HG02571 (cell line): ENCODE measurements at regions not wholly inside any gene's neighbourhood (a gene's known extent, or its start where the extent isn't known, plus 50 kb on each side); places are given as distances from the start of the nearest gene placed in this dataset.
"Not testable (repeated sequence)": the region's sequence is repeated elsewhere in the genome, so short reads cannot be mapped to it uniquely, and the experiment has no call there.

Experiments
- ATAC-seq: cut with Tn5 transposase; IDR thresholded peaks from one replicate; pipeline ENCODE4 v1.9.1; 2021; ENCODE audit warnings: mild to moderate bottlenecking, moderate library complexity; ENCODE audit not compliant: unreplicated experiment

DNA sequence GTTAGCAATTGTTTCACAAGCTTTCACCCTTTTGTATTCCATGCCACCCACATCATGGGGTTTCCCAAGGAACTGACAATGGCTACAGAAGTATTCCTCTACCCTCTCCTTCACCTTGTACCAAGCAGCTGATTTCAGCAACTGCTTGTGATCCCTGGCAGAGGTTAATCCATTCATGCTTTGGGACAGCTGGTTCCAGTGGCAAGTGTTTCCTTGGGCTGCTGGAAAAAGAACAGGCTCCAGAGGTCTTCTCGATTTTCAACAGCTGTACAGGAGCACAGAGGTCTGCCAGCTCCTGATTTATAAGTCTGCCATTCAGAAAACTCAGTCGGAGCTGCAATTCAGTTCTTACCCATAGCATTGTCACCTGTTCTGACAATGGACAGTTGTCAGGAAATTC lies 239.2 kb upstream of the CWC22 start:
- ATAC-seq, result no peak

DNA sequence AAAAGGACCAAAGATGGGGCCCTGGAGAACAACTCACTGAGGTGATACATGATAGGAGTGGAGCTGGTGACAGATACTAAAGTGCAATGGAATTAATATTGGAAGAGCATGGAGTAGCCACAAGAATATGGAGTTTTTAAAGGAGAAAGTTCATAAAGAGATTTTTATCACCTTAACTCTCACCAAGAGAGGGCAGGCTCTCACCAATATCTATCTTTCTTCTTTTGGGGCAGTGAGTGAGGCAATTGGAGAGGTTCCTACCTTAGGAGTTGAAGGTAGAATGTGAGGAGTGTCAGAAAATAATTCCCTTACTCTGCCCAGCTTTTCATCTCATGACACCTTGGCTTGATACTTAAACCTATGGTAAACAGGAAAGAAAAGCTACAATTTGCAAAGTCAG lies 233.7 kb upstream of the CWC22 start:
- ATAC-seq, result no peak

DNA sequence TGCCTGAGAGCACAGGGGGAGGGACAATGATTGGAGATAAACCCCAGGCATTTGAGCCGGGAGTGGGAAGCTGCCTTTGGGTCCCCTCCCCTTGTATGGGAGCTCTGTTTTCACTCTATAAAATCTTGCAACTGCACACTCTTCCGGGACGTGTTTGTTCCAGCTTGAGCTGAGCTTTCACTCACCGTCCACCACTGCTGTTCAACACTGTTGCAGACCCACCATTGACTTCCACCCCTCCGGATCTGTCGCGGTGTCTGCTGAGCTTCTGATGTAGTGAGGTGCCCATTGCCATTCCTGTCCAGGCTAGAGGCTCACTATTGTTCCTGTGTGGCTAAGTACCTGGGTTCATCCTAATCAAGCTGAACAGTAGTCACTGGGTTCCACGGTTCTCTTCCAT lies 231.6 kb upstream of the CWC22 start:
- no peak for ATAC-seq

DNA sequence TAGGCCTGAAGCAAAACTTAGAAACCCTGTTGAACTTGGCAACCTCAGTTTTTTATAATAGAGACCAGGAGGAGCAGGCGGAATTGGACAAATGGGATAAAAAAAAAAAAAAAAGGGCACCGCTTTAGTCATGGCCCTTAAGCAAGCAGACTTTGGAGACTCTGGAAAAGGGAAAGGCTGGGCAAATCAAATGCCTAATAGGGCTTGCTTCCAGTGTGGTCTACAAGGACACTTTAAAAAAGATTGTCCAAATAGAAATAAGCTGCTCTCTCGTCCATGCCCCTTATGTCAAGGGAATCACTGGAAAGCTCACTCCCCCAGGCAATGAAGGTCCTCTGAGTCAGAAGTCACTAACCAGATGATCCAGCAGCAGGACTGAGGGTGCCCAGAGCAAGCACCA lies 229.0 kb upstream of the CWC22 start:
- ATAC-seq, result not testable (repeated sequence)

DNA sequence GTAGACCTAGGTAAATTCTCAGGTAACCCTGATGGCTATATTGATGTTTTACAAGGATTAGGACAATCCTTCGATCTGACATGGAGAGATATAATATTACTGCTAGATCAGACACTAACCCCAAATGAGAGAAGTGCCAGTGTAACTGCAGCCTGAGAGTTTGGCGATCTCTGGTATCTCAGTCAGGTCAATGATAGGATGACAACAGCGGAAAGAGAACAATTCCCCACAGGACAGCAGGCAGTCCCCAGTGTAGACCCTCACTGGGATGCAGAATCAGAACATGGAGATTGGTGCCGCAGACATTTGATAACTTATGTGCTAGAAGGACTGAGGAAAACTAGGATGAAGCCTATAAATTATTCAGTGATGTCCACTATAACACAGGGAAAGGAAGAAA lies 228.4 kb upstream of the CWC22 start:
- not testable (repeated sequence) for ATAC-seq

DNA sequence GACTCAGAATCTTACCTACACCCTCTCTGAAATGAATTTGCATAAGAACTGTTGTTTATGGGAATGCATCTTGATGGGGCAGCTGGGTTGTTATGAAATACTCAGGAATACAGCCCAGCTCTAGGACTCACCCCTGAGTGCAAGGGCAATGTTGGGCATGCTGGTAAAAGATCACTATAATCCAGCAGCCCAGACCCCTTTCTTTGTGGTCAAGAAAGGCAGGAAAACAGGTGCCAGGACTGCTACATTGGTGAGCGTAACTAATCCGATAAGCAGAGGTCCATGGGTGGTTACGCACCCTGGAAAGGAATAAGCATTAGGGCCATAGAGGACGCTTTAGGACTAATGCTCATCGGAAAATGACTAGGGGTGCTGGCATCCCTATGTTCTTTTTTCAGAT lies 227.9 kb upstream of the CWC22 start:
- ATAC-seq, result not testable (repeated sequence)

DNA sequence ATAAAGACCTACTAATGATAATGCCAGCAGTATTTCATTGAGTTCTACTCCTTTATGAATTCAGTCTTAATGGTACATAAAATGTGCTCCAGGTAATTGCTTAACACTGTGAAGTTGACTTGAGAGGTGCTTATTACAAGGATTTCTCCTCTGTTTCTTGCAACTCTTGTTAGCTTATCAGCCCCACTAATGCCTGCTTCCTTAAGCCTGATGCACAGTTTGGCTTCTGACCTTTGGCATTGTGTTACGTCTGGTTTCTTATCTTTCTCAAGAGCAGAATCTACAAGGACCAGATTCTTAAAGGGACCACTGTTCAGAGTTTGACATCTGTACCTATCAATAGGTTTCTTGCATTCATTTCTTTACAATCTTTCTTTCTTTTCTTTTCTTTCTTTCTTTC lies 223.9 kb upstream of the CWC22 start:
- ATAC-seq, result no peak

DNA sequence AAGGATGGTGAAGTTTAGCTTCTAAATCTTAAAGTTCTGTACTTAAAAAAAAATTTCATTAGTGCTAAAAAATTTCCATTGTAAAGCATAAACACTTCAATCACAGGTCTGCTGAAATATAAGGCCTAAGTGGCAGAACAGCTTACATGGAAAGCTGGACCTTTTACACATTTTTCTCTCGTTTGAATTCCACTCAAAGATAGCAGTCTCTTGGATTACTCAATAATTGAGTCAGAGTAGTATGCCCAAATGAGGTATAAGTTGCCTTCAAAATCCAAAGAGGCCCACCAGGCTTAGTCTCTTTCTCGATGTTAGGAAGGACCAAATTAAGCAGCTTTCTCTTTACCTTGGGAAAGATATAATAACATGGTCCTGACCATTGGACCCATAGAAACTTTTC lies 220.4 kb upstream of the CWC22 start:
- ATAC-seq, result no peak

DNA sequence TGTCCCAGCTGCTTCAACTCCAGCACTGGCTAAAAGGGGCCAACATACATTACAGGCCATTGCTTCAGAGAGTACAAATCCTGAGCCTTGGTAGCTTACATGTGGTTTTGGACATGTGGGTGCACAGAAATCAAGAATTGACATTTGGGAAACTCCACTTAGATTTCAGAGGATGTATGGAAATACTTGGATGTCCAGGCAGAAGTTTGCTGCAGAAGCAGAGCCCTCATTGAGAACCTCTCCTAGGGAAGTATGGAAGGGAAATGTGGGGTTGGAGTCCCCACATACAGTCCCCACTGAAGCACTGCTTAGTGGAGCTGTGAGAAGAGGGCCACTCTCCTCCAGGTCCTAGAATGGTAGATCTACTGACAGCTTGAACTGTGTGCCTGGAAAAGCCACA lies 218.0 kb upstream of the CWC22 start:
- ATAC-seq, result no peak

DNA sequence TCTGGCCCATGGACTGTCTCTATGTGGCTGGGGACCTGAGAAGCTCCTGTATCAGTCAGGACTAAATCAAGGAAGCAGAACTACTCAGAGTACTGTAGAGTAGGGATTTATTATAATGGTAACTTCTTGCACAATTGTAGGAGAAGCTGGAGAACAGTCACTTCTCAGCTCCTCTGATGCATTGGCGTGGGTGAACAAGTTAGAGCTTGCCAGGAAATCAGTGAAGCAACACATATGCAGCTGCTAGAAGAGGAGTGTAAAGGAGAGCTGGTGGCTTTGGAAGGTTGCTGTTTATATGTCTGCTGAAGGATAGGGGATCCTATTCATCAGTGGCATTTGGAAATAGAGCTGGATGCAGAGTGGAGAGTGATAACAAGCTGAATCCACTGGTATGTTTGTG lies 215.5 kb upstream of the CWC22 start:
- ATAC-seq, result no peak

DNA sequence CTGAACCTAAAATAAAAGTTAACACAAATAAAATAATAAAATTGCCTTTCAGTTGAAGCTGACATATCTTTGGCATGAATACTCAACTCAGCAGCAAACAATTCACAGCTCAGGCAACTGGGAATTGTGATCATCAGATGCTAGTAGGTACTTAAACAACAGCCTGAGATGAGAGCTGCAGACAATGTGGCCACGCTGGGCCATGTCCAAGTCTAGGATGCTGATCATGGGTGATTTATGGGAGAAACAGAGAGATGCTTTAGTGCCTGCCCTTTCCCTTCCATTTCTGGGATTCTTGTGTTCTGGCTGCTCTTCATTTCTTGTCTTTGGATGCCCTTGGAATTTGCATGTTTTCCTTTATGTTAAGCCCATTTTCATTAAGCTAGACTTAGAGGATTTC lies 212.4 kb upstream of the CWC22 start:
- ATAC-seq, result no peak

DNA sequence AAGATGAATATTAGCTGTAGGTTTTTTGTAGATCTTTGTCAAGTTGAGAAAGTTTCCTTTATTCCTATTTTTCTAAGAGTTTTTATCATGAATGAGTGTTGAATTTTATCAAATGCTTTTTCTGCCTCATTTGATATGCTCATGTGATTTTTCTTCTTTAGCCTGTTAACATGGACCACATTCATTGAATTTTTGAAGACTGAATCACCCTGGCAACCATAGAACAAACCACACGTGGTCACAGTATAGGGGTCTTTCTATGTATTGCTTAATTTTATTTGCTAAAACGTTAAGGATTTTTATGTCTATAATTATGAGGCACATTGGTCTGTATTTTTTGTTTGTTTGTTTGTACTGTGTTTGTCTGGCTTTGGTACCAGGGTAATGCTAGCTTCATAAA lies 201.7 kb upstream of the CWC22 start:
- no peak for ATAC-seq

DNA sequence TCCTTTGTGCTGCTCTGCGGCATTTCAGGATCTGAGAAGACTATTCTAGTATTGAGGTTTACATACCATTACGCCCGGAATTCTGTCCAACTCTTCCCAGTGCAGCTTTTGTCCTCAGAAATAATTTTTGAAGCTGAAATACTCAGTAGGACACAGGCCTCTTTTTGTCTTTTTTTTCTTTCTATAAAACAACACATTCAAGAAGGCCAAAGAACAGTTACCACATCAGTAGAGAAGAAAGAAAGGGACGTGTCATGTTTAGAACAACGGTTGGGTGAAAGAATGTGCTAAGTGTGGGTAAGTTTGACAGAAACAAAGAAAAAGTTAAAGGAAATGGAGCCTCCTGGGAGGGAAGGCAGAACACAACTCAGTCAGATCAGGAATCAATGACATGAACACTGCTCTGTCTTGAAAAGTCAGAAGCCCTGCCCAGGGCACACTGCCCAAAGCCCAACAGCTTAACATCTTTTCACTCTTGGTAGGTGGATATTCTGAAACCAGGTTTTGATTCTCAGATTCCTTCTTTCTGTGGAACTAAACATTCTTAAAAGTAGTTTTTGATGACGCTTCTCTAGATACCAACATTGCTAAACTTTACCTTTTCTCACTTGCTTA lies 198.6 kb upstream of the CWC22 start:
- ATAC-seq, result no peak

DNA sequence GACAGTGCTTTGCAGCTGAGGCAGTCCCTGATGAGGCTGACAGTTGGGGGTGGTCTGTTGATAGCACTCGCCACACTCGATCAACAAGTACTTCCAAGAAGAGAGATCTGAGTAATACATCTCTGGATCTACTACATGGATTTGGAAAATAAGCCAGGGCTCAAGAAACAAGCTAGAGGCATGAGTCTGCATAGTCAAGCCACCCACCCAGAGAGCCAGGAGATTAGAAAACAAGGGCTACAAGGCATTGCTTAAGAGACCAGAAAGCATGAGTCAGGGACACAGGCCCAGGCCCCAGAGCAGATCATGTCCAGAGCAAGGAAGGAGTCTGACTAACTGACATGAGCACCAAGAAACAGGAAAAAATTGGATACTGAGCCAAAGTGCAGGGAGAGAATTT lies 196.9 kb upstream of the CWC22 start:
- ATAC-seq, result no peak

DNA sequence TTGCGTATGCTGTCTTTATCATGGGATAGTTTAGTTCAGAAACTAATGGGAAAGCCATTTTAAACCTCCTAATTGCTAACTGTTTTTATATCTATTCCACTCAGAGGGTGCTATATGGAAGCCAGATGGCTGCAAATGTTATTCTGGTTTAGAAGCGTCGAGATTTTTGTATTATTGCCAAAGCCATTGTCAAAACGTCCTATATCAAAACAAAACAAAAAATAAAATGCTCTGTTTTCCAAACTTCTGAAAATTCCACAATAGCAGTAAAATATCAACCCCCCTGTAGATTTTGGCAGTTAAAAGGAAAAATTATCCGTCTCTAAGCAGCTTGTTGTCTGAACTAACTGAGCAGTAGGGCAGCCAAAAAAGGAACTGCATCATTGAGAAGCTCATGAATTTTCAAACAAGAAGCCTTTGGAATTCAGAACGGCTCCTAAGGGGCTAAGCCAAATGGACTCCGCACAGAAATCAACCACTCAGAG lies 195.4 kb upstream of the CWC22 start:
- no peak for ATAC-seq

DNA sequence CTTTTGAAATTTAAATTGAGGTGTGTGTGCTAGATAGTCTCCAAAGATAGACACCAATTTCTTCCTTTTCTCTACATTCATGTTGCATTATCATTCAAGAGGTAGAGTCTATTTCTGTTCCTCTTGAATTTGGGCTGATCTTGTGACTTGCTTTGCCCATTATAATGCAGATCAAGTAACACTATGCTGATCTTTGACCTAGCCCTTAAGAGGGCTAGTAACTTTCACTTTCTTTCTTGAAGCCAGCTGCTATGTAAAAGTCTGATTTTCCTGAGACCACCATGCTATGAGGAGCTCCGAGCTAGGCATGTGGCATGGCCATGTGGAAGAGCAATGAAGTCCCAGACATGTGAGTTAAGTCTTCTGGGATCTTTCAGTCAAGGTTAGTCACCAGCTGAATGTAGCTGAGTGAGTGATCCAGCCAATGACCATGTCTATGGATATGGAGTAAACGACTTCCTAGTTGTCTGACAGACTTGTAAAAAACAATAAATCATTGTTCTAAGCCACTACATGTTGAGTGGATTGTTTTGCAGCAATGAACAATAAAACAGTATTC lies 189.4 kb upstream of the CWC22 start:
- no peak for ATAC-seq

DNA sequence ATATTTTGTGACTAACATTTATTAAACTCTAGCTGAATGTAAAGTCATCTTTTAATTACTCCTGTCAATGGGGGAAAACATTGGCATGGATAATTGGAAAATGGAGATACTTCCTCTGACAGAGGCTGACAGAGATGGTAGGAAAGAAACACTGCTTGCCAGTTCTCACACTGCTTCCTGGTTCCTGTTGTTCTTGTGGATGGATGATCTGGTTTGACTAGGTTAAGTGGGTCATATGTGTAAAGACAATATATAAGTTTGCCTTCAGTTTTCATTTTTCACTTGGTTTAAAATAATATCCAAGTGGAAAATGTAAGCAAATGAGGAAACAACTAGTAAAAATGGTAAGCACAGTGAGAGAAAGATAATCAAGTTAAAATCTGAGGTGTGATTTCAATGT lies 188.8 kb upstream of the CWC22 start:
- no peak for ATAC-seq

DNA sequence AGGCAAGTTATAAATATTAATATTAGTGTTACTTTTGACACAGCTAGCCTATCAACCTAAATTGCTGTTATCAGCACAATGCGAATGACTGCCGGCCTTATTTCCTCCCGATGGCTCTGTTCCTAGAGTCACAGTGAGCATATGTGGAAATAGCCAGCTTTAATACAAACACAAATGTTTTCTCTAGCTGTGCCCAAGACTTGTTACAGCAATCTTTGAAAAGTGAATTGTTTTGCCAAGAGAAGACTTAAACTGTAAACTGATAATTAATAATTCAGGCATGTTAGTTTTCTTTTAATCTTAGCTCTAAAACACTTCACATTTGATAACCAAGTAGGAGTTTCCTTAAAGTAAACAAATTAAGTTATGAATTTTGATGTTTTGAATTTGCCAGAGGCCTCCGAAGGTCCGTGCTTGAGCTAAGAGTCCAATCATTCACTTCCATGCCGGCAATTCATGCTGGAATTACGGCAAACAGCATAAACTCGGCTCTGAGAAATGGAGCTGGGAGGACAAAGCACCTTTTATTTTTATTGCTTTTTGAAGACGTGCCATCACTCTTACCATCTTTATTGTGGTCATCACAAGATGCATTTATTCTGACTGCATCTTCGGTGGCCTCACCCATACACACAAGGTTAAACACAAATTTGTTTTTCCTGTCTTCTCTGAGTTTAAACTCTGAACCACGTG lies 184.5 kb upstream of the CWC22 start:
- no peak for ATAC-seq

DNA sequence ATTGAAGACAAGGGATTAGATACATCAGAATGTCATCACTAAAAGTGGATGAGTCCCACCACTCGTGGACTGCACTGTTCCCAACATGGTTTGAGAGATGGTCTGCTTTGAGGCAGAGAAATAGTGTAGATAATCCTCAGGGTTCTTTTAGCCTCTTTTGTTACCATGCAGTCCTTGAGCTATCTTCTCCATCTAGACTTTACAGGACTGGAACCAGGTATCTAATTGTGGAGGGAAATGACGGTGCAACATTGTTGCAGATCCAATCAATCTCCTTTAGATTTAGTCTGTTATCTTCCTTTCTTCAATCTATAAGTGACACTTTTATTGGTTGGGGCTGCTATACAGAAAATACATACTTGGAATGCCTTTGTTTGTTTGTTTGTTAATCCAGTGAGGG lies 183.8 kb upstream of the CWC22 start:
- no peak for ATAC-seq

DNA sequence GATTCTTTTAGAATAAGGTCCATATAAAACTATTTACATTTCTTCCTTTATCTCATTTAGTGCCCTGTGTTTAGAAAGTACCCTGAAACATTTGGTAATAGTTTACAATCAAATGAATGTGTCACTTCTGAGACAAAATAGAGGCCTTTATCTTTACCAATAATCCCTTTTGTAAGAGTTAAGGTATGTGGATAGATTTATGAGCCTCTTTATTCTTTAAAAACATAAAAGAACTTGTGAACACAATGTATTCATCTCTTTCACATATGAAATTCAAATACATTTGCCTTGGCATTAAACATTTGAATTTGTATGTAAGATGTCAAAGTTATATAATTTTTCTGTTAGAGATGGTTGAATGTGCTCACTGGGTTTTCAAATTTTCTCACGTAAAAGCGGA lies 180.5 kb upstream of the CWC22 start:
- ATAC-seq, result no peak

DNA sequence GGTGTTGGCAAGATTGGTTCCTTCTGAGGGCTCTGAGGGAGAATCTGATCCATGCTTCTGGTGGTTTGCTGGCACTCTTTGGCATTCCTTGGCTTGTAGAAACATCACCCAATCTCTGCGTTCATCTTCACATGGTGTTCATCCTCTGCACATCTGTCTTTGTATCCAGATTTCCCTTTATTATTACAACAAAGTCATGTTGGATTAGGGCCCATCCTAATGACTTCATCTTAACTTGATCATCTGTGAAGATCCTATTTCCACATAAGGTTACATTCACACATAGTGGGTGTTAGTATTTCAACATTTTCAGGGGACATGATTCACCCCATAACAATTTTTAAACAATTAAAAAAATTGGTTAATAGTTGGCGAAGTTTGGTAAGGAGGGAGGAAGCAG lies 177.4 kb upstream of the CWC22 start:
- ATAC-seq, result no peak

DNA sequence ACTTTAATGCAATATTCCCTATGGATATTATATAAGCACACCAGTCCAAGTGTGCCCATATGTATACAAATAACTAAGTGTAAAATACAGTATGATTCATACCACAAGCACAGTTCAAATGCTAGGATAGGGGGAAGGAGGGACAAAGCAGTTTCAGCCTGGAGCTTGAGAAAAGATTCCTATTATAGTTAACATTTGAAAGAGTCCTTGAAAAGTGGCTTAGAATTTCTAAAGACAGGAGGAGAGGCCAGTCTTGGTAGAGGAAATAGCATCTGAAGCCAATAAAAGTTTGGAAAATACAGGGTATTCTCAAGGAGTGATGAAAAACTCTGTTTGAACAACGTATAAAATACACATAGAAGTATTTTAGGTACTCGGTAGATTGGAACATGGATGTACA lies 173.4 kb upstream of the CWC22 start:
- ATAC-seq, result no peak

DNA sequence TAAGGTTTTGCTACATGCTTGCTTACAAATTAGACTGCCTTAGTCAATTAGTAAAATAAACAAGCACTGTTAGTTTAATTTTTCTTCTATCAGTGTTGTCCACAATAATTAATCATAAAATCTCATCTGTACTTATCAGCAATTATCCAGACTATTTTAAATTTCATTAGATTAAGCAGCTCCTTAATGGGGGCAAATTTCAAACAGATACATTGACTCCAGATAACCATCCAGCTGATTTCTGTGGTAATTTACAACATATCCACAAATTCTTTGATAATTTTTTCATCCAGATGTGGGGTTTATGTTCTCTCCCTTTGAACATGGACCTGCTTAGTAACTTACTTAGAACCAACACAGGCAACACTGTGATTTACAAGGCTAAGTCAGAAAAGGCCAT lies 170.4 kb upstream of the CWC22 start:
- ATAC-seq, result no peak
